T-helper 2 cell treated with Interferon-gamma antibody and Interleukin-4, amounts not matched to agents 5 μg/mL and 100 μg/mL, for 36 hours (primary cell): ENCODE measurements at regions not wholly inside any gene's neighbourhood (a gene's known extent, or its start where the extent isn't known, plus 50 kb on each side); places are given as distances from the start of the nearest gene placed in this dataset.
"Not testable (repeated sequence)": the region's sequence is repeated elsewhere in the genome, so short reads cannot be mapped to it uniquely, and the experiment has no call there.

ENCODE experiments used
- DNase-seq: peaks from one replicate; pipeline ENCODE4 v3.0.0; 2021; ENCODE audit warnings: low spot score
- H3K27ac Mint-ChIP-seq: one replicate; pipeline ENCODE4 v1.8.0; 2021; ENCODE audit warnings: mild to moderate bottlenecking, mixed read lengths
- H3K27me3 Mint-ChIP-seq: one replicate; pipeline ENCODE4 v1.8.0; 2021; ENCODE audit warnings: low read depth, mixed read lengths
- H3K36me3 Mint-ChIP-seq: one replicate; pipeline ENCODE4 v1.8.0; 2021; ENCODE audit warnings: low read depth, mixed read lengths
- H3K4me1 Mint-ChIP-seq: one replicate; pipeline ENCODE4 v1.8.0; 2021; ENCODE audit warnings: low read depth, mixed read lengths
- H3K4me3 Mint-ChIP-seq: one replicate; pipeline ENCODE4 v1.8.0; 2022; ENCODE audit warnings: mild to moderate bottlenecking, moderate library complexity, mixed read lengths
- H3K9me3 Mint-ChIP-seq: one replicate; pipeline ENCODE4 v1.8.0; 2021; ENCODE audit warnings: mixed read lengths

DNA sequence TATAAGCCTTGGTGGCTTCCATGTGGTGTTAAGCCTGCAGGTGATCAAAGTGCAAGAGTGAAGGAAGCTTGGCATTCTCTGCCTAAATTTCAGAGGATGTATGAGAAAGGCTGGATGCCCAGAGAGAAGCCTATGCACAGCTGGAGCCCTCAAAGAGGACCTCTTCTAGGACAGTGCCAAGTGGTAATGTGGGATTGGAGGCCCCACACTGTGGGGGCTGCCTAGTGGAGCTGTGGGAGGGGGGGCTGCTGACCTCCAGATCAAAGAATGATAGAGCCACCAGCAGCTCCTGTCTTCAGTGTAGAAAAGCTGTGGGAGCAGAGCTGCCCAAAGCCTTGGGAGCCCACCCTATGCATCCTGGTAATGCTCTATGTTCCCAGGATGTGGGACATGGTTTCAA lies 1512.7 kb upstream of the TPTE start:
- DNase-seq, result no peak
- Mint-ChIP-seq H3K9me3 (peaks cover 61% of the 10 kb centered on the region), H3K27me3 (no peaks in the 10 kb centered on the region), H3K4me3 (no peak overlapping the region), H3K27ac (no peak overlapping the region), H3K36me3 (no peaks in the 10 kb centered on the region), H3K4me1 (no peaks in the 10 kb centered on the region)

- not testable (repeated sequence) for H3K27me3 Mint-ChIP-seq
- H3K9me3 Mint-ChIP-seq, result peaks cover 57% of the 10 kb centered on the region
These were observed 1511.9 kb upstream of the TPTE start for GRCh38 chr21:9009267-9010016.

GRCh38 chr21:9010121-9010795 lies 1511.1 kb upstream of the TPTE start:
- peaks cover 60% of the 10 kb centered on the region for H3K9me3 Mint-ChIP-seq
- not testable (repeated sequence) for H3K27ac Mint-ChIP-seq, H3K4me3 Mint-ChIP-seq, DNase-seq, H3K27me3 Mint-ChIP-seq, H3K36me3 Mint-ChIP-seq, H3K4me1 Mint-ChIP-seq

More at GRCh38 chr21:9009267-9010016, 1511.9 kb upstream of the TPTE start:
- not testable (repeated sequence) for H3K27ac Mint-ChIP-seq, H3K36me3 Mint-ChIP-seq, H3K4me3 Mint-ChIP-seq, DNase-seq, H3K4me1 Mint-ChIP-seq

- H3K4me3 Mint-ChIP-seq, H3K27me3 Mint-ChIP-seq: not testable (repeated sequence)
These were observed 1510.2 kb upstream of the TPTE start for GRCh38 chr21:9010936-9011890.

GRCh38 chr21:9011916-9012315 lies 1509.5 kb upstream of the TPTE start:
- not testable (repeated sequence) for H3K4me1 Mint-ChIP-seq, H3K27me3 Mint-ChIP-seq, H3K4me3 Mint-ChIP-seq, DNase-seq, H3K36me3 Mint-ChIP-seq, H3K27ac Mint-ChIP-seq
- peaks cover 59% of the 10 kb centered on the region for H3K9me3 Mint-ChIP-seq

More at GRCh38 chr21:9010936-9011890, 1510.2 kb upstream of the TPTE start:
- not testable (repeated sequence) for H3K36me3 Mint-ChIP-seq, H3K4me1 Mint-ChIP-seq, H3K27ac Mint-ChIP-seq, DNase-seq
- peaks cover 63% of the 10 kb centered on the region for H3K9me3 Mint-ChIP-seq

GRCh38 chr21:9013502-9014242 lies 1507.7 kb upstream of the TPTE start:
- not testable (repeated sequence) for H3K27me3 Mint-ChIP-seq, H3K4me1 Mint-ChIP-seq, H3K4me3 Mint-ChIP-seq, H3K36me3 Mint-ChIP-seq, DNase-seq, H3K27ac Mint-ChIP-seq
- H3K9me3 Mint-ChIP-seq, result peaks cover 46% of the 10 kb centered on the region

- peaks cover 46% of the 10 kb centered on the region for H3K9me3 Mint-ChIP-seq
- H3K27ac Mint-ChIP-seq, H3K4me1 Mint-ChIP-seq, H3K27me3 Mint-ChIP-seq, H3K36me3 Mint-ChIP-seq, DNase-seq, H3K4me3 Mint-ChIP-seq: not testable (repeated sequence)
These were observed 1507.1 kb upstream of the TPTE start for GRCh38 chr21:9014243-9014734.

GRCh38 chr21:9015483-9016197 lies 1505.7 kb upstream of the TPTE start:
- not testable (repeated sequence) for H3K27me3 Mint-ChIP-seq, H3K4me1 Mint-ChIP-seq, H3K27ac Mint-ChIP-seq, DNase-seq, H3K36me3 Mint-ChIP-seq, H3K4me3 Mint-ChIP-seq
- peaks cover 43% of the 10 kb centered on the region for H3K9me3 Mint-ChIP-seq

DNA sequence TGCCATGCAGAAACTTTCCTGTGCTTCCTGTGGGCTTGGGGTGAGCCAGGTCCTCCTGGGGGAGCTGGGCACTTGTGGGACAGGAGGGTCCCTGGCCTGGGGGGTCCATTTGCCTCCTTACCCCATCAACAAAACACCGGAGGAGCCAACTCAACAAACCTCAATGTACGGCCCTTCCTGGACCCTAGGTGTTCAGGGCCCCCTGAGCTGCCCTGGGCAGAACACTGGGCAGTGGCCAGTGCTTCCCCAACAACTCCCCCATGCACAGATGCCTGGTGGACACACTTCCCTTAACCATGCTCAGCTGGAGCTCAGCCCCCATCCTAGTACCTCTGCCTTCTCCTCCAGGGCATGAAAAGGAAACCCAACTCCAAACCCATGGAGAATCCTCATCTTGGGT lies 1504.2 kb upstream of the TPTE start:
- DNase-seq, H3K4me1 Mint-ChIP-seq, H3K36me3 Mint-ChIP-seq, H3K4me3 Mint-ChIP-seq, H3K27ac Mint-ChIP-seq, H3K27me3 Mint-ChIP-seq: not testable (repeated sequence)
- peaks cover 30% of the 10 kb centered on the region for H3K9me3 Mint-ChIP-seq

GRCh38 chr21:9018731-9019253 lies 1502.6 kb upstream of the TPTE start:
- not testable (repeated sequence) for H3K4me1 Mint-ChIP-seq, H3K27me3 Mint-ChIP-seq, DNase-seq, H3K36me3 Mint-ChIP-seq, H3K27ac Mint-ChIP-seq, H3K4me3 Mint-ChIP-seq
- H3K9me3 Mint-ChIP-seq, result peaks cover 16% of the 10 kb centered on the region

- not testable (repeated sequence) for H3K4me1 Mint-ChIP-seq, H3K9me3 Mint-ChIP-seq, H3K27ac Mint-ChIP-seq, H3K36me3 Mint-ChIP-seq, H3K4me3 Mint-ChIP-seq, H3K27me3 Mint-ChIP-seq, DNase-seq
These were observed 1497.2 kb upstream of the TPTE start for GRCh38 chr21:9024006-9024767.

DNA sequence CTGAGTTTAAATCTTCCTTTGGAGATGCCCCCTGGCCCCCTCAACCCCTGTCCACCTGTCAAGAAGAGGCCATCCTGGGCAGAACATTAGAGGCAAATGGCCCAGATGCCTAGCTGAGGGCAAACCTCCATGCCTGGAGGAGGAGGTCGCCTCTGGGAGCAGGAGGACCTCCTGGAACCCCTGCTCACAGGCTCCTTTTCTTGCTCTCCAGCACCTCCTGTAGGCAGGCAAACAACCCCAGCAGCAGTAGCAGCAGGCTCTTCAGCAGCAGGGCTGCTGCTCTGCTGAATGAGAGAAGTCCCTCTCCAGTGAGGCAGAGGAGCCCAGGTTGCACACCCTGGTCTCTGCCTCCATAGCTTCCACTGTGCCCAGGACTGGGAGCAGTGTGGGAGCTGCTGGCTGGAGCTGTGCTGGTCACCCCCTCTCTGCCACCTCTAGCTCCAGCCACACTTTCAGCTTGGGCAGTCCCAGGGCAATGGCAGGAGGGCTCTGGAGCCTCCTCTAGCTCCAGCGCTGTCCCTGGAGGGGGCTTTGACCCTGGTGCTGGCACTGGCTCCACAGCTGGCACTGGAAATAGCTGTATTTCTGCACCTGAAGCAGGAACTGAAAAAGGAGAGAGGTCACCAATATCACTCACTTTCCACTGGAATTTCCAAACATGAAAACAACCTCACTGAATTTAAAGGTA lies 1494.5 kb upstream of the TPTE start:
- H3K9me3 Mint-ChIP-seq, DNase-seq: not testable (repeated sequence)

More for the DNA sequence above, 1494.5 kb upstream of the TPTE start:
- not testable (repeated sequence) for H3K36me3 Mint-ChIP-seq, H3K27ac Mint-ChIP-seq, H3K4me3 Mint-ChIP-seq, H3K4me1 Mint-ChIP-seq, H3K27me3 Mint-ChIP-seq
